Caco-2 (cell line): ENCODE measurements at regions not wholly inside any gene's neighbourhood (a gene's known extent, or its start where the extent isn't known, plus 50 kb on each side); places are given as distances from the start of the nearest gene placed in this dataset.

Experiments
- BruUV-seq: library from RNA; stranded (reverse); fragments of 400-500 nt; replicated peaks from 2 replicates; lab custom pipeline; 2021; lab: Mats Ljungman, UMichigan
- CTCF ChIA-PET: fragments of 300-600 bp; sonication (Branson Sonifier 250); formaldehyde crosslinking; loops from one replicate; lab custom pipeline; 2022; ENCODE audit warnings: antibody characterized with exemption; lab: Charles Lee
- POLR2A ChIA-PET: fragments of 300-600 bp; sonication (Branson Sonifier 250); formaldehyde crosslinking; loops from one replicate; lab custom pipeline; 2022; ENCODE audit warnings: antibody characterized with exemption; lab: Charles Lee
- DNase-seq, 2 experiments: peaks; one replicate each; pipeline versions ENCODE4 v3.0.0 to v3.0.0-alpha.2; 2020 to 2022
- H3K27me3 ChIP-seq: replicated peaks from 2 replicates; pipeline ENCODE4 v1.6.0; 2011; ENCODE audit warnings: low read length; ENCODE audit not compliant: control insufficient read depth, insufficient read depth
- H3K36me3 ChIP-seq: 2 replicates; pipeline ENCODE4 v1.5.1; 2011; ENCODE audit warnings: low read length; ENCODE audit not compliant: control insufficient read depth, insufficient read depth
- H3K4me1 ChIP-seq: fragments of 250-450 bp; sonication (Bioruptor Pico); 2 replicates; pipeline ENCODE4 v1.5.1; 2020; ENCODE audit warnings: mild to moderate bottlenecking
- H3K4me3 ChIP-seq: 2 replicates; pipeline ENCODE4 v1.5.1; 2011; ENCODE audit warnings: low read depth, mild to moderate bottlenecking, control low read depth, low read length
- H3K9me3 ChIP-seq: fragments of 250-450 bp; sonication (Bioruptor Pico); 2 replicates; pipeline ENCODE4 v1.5.1; 2020; ENCODE audit warnings: mild to moderate bottlenecking, moderate library complexity
- H3K27ac Mint-ChIP-seq: one replicate; pipeline ENCODE4 v1.8.0; 2022; ENCODE audit warnings: mixed read lengths; ENCODE audit not compliant: unreplicated experiment
- H3K27me3 Mint-ChIP-seq: one replicate; pipeline ENCODE4 v1.8.0; 2022; ENCODE audit warnings: mixed read lengths; ENCODE audit not compliant: insufficient read depth, unreplicated experiment
- H3K36me3 Mint-ChIP-seq: one replicate; pipeline ENCODE4 v1.8.0; 2022; ENCODE audit warnings: mild to moderate bottlenecking, mixed read lengths; ENCODE audit not compliant: insufficient read depth, unreplicated experiment
- H3K4me1 Mint-ChIP-seq: one replicate; pipeline ENCODE4 v1.8.0; 2022; ENCODE audit warnings: low read depth, mixed read lengths; ENCODE audit not compliant: unreplicated experiment
- H3K4me3 Mint-ChIP-seq: one replicate; pipeline ENCODE4 v1.8.0; 2022; ENCODE audit warnings: mild to moderate bottlenecking, moderate library complexity, mixed read lengths; ENCODE audit not compliant: unreplicated experiment
- H3K9me3 Mint-ChIP-seq: one replicate; pipeline ENCODE4 v1.8.0; 2022; ENCODE audit warnings: mixed read lengths; ENCODE audit not compliant: unreplicated experiment
- CTCF ChIP-seq, 2 experiments: fragments of 200-600 bp in 1 of 2; IDR thresholded peaks; 1 replicate in 1 of 2; 2 replicates in 1 of 2; pipeline versions ENCODE4 v1.5.1 to v1.8.0; 2011 to 2022; ENCODE audit warnings: antibody characterized with exemption in 1 of 2, control low read depth in 1 of 2, inconsistent platforms in 1 of 2, low read depth in 1 of 2, low read length in 1 of 2, mild to moderate bottlenecking in 1 of 2, moderate library complexity in 1 of 2; ENCODE audit not compliant: insufficient read depth in 1 of 2, severe bottlenecking in 1 of 2, unreplicated experiment in 1 of 2
- intact Hi-C: fragments of 100-400 bp; cut with micrococcal nuclease; formaldehyde crosslinking; loops from one replicate; pipeline ENCODE4 v1.10.0; 2022; ENCODE audit not compliant: unreplicated experiment

- Histone ChIP-seq H3K27me3 (no peaks in the 10 kb centered on the region), H3K4me1 (no peaks in the 10 kb centered on the region), H3K4me3 (no peak overlapping the region), H3K9me3 (no peaks in the 10 kb centered on the region), H3K36me3 (no peaks in the 10 kb centered on the region)
- TF ChIP-seq CTCF (IDR thresholded peaks at IDR 0.05; ENCODE audit: insufficient read depth in 1 of 2, low read depth in 1 of 2, low read length in 1 of 2, severe bottlenecking in 1 of 2, unreplicated experiment in 1 of 2), result no peak
- CTCF ChIA-PET, result no interaction called here
- Mint-ChIP-seq H3K9me3 (no peaks in the 10 kb centered on the region), H3K4me1 (no peaks in the 10 kb centered on the region), H3K4me3 (no peak overlapping the region), H3K27ac (no peak overlapping the region), H3K36me3 (no peaks in the 10 kb centered on the region), H3K27me3 (peaks cover 9% of the 10 kb centered on the region)
- intact Hi-C loops, result no loop called here
- POLR2A ChIA-PET, result no interaction called here
- BruUV-seq, result no TSS peak
- no peak for DNase-seq
These were observed 877.9 kb upstream of the WWC1 start for GRCh38 chr5:167413506-167413905.

GRCh38 chr5:167414611-167415010, 876.8 kb upstream of the WWC1 start:
- Histone ChIP-seq H3K36me3 (no peaks in the 10 kb centered on the region), H3K9me3 (no peaks in the 10 kb centered on the region), H3K4me1 (no peaks in the 10 kb centered on the region), H3K27me3 (no peaks in the 10 kb centered on the region), H3K4me3 (no peak overlapping the region)
- intact Hi-C loops, result no loop called here
- Mint-ChIP-seq H3K36me3 (no peaks in the 10 kb centered on the region), H3K4me3 (no peak overlapping the region), H3K4me1 (no peaks in the 10 kb centered on the region), H3K9me3 (no peaks in the 10 kb centered on the region), H3K27me3 (peaks cover 11% of the 10 kb centered on the region), H3K27ac (no peak overlapping the region)
- no peak for DNase-seq
- POLR2A ChIA-PET, result no interaction called here
- CTCF ChIA-PET, result no interaction called here
- no TSS peak for BruUV-seq
- TF ChIP-seq CTCF (IDR thresholded peaks at IDR 0.05; ENCODE audit: insufficient read depth in 1 of 2, low read depth in 1 of 2, low read length in 1 of 2, severe bottlenecking in 1 of 2, unreplicated experiment in 1 of 2), result no peak

- no peaks in the 10 kb centered on the region for H3K36me3 Mint-ChIP-seq
- ChIA-PET POLR2A (no interaction called here), CTCF (no interaction called here)
- peaks cover 18% of the 10 kb centered on the region for H3K27me3 Mint-ChIP-seq
- DNase-seq, result no peak
- BruUV-seq, result no TSS peak
- no peaks in the 10 kb centered on the region for H3K9me3 Mint-ChIP-seq
- intact Hi-C loops, result no loop called here
- no peaks in the 10 kb centered on the region for H3K36me3 ChIP-seq
- no peak overlapping the region for H3K4me3 ChIP-seq
- no peak overlapping the region for H3K27ac Mint-ChIP-seq
- H3K27me3 ChIP-seq, result no peaks in the 10 kb centered on the region
- no peaks in the 10 kb centered on the region for H3K4me1 Mint-ChIP-seq
- TF ChIP-seq CTCF (IDR thresholded peaks at IDR 0.05; ENCODE audit: insufficient read depth in 1 of 2, low read depth in 1 of 2, low read length in 1 of 2, severe bottlenecking in 1 of 2, unreplicated experiment in 1 of 2), result no peak
- no peaks in the 10 kb centered on the region for H3K4me1 ChIP-seq
- H3K4me3 Mint-ChIP-seq, result no peak overlapping the region
- H3K9me3 ChIP-seq, result no peaks in the 10 kb centered on the region
These were observed 875.4 kb upstream of the WWC1 start for GRCh38 chr5:167415779-167416746.
